Stimulated activated CD4-positive, alpha-beta T cell treated with anti-CD3 and anti-CD28 coated beads, Interleukin-15, amount 100 ng/mL, for 24 hours (primary cell): ENCODE measurements at regions not wholly inside any gene's neighbourhood (a gene's known extent, or its start where the extent isn't known, plus 50 kb on each side); places are given as distances from the start of the nearest gene placed in this dataset.

Source experiments
- DNase-seq: peaks from one replicate; pipeline ENCODE4 v3.0.0-alpha.2; 2020

DNA sequence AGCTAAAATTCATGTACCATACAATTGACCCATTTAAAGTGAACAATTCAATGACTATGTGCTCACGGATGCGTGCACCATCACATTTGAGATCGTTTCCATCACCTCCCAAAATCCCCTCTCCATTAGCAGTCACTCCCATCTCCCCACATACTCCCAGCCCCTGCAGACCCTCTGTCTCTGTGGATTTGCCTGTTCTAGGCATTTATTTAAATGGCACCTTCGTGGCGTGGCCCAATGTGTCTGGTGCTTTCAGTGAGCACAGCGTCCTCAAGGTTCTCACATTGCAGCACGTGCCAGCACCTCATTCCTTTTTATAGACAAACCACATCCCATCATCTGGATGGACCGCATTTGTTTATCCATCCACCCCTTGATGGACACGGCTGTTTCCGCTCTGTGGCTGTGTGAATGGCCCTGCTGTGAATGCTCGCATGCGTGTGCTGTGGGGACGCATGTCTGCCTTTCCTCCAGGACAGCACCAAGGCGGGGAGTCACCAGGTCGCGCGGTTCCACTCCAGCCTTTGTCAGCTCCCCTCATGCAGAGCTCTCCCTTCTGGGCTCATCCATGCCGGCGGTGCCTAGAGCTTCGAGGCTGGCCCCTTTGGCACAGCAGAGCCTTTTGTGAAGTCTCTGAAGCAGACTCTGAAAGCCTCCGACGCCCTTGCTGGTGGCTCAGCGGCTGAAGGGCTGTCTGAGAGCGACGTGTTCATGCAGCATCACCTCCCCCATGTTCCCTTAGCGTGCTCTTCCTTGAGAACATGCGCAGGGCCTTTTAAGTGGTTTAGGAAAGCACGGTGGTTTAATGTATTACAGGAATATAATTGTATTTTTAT, 184.4 kb downstream of the KIF26A start:
- no peak for DNase-seq

DNA sequence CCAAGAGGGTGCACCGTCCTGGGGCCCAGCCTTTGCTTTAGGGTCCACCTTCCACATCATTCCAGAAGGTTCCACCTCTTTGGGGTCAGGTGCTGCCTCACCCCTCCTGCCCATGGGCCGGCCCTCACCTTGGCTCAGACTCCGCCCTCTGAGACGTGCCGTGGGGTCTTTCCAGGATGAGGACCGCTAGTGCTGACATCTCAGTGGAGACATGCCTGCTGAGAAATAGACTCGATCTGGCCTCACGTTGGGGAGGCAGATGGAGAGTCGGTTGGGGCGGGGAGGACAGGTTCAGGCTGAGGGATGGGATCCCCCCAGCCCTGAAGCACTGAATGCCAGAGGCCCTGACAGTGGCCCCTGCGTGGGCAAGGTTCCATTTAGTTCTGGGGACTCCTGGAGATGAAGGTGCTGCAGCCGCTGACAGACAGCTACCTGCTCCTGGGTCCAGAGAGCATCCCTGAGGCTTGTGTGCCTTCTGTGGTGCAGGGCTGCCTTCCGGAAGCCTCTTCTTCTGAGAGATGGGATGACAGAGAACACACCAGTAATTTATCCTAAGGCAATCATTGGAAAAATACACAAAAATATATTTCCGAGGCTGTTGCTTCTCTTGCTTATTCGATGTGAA, 185.3 kb downstream of the KIF26A start:
- DNase-seq, result no peak

DNA sequence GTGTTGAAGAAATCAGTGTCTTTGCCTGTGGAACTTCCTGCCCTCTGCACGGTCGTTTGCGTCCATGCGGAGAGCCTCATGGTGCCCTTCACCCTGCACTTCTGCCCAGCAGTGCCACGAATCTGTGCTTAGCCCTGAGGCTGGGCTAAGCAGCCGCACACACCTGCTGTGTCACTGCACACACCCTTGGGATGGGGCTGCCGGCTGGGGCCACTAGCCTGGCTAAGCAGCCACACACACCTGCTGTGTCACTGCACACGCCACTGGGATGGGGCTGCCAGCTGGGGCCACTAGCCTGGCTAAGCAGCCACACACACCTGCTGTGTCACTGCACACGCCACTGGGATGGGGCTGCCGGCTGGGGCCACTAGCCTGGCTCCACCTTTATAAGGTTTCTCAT, 188.5 kb downstream of the KIF26A start:
- no peak for DNase-seq

DNA sequence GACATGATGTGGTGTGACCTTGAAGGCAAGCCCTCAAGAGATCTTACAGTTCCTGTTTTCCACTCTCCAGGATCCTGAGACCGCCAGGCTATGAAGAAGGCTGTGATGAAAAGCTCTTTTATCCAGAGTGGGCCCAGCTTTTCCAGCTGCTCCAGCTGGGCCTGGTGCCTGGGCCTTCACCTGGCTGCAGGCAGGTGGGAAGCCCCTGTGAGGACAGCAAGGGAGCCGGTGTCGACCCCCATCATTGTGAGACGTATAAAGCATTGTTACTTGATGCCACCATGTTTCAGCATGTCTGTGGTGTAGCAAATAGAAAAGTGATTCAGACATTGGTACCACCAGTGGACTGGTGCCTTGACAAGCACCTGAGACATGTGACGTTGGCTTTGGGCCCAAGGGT, 190.2 kb downstream of the KIF26A start:
- DNase-seq, result no peak

DNA sequence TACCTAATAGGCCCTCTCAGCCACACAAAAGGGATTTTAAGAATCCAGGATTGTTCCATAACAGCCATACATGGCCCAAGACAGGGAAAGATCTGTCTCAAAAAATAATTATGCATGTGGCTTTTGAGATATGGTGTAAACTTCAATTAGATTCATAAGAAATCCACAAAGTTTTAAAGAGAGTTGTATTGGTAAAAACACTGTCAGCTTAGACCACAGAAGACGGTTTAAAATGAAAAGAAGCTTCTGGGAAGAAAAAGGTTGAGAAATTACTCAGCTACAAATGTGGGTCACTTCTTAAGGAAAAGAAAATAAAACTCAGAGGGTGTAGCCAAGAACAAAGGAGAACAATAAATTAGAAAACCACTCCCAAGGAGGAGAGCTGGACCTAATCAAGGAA, 191.4 kb downstream of the KIF26A start:
- no peak for DNase-seq

DNA sequence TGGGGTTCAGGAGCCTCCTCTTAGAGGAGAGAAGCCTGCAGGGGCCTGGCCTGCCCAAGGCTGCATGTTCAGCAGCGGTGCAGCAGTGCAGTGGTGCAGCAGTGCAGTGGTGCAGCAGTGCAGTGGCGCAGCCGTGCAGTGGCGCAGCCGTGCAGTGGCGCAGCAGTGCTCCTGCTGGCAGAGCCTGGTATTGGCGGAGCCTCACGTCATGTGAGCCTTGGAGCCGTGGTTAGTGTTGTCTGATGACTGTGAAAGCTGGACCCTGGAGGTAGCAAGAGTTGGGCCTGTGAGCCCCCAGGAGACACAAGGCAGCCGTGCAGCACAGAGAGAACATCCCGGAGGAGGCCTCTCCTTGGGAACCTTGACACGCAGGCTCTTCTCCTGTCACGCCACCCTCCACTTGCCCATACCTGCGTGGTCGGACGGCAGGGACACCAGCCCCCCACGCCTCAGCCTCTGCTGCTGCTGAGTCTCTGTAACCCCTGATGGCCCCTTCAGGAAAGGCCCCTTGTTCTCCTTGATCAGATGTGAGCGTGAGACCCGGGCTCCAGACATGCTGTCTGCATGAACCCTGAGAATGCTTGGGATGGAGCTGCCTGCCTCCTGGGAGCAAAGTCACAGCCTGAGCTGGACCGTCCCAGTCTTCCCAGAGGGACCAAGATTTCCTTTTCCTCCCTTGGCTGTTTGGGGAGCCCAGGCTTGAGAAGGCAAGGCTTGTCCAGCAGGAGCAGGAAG, 193.7 kb downstream of the KIF26A start:
- DNase-seq, result no peak

DNA sequence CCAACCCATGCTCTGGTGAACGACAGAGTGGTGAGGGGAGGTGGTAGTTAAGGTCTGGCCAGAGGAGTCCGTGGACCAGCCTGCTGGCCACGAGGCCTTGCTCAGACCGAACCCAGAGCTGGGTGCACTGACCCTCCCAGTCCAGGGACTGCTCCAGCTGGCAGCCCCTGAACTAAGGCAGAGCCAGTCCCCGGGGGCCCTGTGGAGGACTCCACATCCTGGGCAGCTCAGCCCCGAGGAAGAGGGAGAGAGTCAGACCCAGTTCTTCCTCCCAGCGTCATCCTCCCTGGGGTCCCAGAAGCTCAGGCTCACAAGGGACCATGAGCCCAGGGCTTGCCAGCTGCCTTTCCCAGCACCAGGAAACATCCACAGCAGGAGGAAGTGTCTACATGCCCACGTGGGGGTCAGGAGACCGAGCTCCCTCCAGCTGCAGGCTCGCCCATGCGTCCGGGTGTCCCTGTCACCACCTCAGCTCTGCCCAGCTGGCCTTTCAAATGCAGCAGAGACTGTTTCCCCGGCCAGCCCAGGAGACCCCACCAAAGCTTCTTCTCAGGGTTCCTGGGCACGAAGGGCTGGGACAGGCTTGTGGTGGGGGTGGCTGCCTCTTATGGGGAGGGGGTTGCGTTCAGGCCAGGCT, 194.4 kb downstream of the KIF26A start:
- DNase-seq, result no peak

DNA sequence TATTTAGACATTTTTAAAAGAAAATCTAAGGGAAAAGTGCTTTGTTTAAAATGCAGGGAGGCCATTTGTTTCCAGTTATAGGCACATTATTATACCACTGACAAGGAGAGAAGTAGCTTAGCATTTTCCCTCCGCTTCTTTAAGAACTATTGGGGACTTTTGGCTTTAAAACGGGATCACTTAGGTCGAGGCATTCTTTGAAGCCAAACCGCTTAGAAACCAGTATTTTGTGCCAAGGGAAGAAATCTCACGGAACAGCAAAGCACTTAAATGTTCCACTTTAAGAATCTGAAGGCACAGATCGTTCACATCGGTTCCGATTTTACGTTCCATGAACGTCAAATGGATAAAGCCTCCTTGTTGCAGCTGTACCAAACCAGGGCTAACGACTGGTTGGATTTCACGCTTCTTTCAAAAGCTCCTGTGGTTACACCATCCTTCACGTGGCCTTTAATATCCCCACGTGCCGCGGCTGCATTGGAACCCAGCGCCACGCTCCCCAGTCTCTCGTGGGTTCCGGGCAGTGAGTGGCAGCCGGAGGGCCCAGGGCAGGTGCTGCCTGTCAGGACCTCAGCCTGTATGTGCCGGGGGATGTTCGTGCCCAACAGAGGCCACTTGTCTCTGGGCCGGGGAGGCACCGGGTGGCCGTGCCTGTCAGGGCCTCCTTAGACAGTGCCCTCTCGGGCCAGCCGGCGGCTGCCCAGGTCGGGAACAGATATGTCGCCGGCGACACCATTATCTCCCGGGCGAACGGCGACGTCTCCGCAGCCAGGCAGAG, 195.4 kb downstream of the KIF26A start:
- DNase-seq, result no peak

DNA sequence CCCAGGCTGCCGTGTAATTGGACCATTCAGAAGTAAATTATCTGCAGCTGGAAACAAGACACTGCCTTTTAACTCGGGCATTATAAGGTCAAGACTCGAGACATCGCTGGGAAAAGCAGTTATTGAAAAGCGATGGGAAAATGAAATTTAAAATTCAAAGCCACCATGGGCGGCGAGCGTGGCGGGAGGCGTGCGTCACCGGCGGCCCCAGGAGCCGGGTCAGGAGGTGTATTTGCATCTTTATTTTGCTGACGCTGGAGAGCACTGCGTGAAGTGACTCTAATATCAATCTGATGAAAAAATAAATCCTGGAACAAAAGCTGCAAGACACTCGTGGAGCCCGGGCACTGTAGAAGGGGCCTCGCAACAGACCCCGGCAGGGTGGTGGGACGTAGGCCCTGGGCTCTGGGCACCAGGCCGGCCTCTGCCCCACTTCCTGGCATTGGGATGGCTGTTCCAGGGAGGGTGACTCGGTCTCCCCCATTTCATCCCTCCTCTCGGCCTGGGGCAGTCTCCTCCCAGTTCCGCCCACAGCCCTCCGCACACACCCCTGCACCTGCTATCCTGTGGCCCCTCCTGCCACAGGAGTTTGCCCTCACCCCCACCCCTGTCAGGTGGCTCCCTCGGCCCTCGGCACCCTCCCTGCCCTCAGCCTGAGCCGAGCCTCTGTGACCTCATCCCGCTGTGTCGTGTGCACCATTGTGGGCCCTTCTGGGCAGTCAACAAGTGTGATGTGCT, 196.2 kb downstream of the KIF26A start:
- no peak for DNase-seq

DNA sequence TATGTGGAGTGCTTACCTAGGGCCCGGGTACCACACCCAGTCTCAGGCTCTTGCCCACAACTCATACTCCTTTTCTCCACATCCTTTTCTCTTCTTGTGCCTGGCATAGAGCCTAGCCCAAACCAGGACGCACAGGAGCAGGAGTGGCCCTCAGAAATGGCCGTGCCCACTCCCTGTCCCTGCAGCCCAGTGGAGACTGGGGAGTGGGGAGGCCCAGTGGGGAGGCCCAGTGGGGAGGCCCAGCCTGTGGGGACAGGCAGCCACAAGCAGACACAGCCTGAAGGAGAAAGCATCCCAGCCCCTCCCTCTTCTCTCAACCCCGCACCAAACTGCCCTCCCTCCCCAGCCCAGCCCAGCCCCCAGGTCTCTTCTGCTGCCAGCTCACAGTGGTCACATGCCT, 196.8 kb downstream of the KIF26A start:
- no peak for DNase-seq

DNA sequence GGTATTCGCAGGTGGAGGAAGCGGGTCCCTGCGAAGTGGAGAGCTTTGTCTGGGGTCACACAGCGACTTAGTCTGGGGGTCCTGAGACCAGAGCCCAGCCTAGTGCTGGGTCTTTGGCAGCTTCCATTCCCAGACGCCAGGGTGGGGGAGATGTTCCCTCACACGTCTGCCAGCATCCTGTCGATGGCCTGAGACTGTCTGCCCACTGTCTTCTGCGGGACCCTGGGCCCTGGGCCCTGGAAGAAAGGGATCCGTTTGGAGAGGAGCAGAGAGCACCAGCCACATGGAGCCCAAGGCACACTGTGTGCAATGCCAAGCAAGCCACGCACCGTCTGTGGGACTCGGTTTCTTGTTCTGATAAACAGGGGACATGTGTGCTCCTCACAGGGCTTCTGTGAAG, 197.2 kb downstream of the KIF26A start:
- DNase-seq, result no peak

DNA sequence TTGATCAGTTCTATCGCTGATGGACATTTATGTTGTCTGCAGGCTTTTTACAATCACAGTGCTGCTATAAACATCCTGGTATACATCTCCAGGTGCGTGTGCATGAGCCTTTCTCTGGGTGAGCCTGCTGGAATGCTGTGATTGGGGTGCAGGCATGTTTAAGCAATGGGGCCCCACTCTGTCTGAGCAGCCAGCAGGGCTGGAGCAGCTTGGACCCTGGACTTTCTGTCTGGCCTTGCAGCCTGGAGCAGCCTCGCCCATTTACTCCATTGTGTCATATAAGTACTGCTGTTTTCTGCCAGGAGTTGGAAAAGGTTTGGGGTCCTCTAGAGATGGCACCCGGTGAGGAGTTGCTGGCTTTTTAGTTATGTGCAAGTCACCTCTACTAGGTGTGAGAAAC, 199.0 kb downstream of the KIF26A start:
- DNase-seq, result no peak

DNA sequence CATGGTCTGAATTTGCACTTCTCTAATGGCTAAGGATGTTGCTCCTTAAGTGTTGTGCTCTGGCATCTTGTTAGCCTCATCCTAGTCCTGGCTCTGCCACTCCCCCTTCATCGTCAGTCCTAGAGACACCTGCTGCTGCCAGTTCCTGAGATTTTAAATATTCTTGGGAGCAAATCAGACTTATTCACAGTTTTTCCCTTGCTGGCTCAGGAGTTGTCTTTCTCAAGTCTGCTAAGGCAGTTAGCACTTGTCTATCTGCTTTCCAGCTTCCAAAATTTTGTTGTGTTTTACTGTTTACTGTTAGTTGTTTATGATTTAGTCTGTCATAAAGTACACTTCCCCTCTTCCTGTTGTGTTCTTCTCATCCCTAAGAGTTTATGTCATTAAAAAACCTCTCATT, 201.0 kb downstream of the KIF26A start:
- DNase-seq, result no peak

DNA sequence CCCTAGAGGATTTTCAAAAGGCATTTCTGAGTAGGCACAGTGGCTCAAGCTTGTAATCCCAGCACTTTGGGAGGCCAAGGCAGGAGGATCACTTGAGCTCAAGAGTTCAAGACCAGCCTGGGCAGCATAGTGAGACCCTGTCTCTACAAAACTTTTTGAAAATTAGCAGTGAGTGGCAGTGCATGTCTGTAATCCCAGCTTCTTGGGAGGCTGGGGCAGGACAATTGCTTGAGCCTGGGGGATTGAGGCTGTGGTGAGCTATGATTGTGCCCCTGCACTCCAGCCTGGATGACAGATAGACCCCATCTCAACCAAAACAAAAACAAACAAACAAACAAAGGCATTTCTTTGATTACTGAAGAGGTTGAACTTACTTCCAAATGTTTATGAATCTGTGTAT, 201.4 kb downstream of the KIF26A start:
- DNase-seq, result no peak

DNA sequence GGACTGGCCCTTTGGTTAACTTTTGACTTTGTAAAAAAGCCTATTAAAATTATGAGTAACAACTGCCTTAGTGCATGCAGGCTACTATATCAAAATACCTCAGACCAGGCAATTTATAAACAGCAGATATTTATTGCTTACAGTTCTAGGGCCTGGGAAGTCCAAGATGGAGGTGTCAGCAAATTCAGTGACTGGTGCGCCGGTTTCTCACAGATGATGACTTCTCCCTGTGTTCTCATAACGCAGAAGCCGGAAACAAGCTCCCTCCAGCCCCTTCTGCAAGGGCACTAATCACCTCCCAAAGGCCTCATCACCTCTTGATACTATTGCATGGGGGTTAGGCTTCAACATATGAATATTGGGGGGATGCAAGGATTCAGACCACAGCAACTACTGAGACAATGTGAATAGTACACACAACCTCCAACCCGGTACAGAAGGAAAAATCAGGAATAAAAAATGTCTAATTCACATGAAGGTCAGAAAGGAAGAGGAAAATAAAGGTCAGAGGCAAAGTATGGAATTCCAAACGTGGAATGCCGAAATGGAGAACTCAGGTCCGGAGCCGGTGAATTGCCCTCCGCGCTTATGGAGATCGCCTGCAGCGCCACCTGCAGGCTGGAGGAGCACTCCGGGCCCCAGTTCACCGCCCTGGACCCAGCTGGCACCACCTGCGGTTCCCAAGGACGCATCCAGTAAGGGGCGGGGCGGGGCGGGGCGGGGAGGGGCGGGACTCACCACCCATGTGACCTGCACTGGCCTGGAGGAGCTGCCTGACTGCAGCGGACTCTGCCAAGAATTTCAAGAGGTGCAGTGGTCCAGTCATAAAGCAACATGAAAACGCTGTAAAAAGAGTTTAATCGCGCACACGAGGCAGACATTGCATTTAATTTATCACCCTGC, 203.4 kb downstream of the KIF26A start:
- peak; percentile 56 for DNase-seq

DNA sequence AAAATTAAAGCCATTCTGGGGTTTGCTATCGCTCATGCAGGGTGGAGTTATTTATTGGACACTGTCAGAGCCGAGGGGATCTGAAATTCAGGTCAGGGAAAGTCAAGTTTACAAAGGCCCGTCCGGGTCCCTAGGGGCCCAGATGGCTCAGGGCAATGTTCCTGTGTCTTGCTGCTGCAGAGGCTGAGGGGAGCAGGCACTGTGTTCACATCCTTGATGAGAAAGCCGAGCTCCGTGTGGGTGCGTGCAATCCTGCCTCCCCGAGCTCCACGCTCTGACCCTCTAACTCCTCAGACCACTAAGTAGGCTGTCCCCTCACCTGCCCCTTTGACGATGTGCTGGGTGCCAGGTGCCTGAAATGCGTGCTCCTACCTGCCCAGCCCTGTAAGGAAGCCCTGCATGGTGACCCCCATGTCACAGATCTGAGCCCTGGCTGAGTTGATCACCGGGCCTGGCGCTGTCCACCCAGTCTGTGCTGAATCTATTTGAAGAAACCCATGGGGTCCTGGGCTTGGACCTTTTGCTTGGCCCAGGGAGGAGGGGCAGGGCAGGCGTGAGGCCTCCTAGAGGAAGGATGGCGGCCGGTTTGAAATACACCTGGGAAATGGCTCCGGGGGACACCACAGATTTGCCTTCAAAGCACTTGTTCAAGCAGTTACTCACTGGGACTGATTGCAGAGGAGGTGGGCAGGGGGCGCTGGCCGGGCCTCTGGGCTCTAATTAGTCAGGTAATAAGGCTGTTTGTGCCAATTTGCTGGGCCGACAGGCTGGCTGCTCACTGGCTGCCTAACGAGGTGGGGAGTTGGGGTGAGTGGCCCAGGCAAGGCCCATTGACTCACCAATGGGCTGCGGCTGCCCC, 204.3 kb downstream of the KIF26A start:
- no peak for DNase-seq

DNA sequence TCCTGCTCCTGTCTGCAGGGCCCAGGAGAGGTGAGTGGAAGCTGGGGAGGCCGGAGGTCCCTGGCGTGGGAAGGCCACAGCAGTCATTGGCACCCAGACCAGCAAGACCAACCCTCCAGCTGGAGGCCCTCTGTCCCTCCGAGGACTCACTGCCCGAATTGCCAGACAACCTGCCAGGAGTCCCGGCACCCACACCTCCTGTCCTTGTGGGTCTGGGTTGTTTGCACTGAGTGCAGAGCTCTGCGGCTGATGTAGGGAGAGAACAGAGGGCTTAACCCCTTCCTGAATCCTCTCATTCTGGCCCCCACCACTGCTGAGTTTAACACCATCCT, 204.9 kb downstream of the KIF26A start:
- no peak for DNase-seq

DNA sequence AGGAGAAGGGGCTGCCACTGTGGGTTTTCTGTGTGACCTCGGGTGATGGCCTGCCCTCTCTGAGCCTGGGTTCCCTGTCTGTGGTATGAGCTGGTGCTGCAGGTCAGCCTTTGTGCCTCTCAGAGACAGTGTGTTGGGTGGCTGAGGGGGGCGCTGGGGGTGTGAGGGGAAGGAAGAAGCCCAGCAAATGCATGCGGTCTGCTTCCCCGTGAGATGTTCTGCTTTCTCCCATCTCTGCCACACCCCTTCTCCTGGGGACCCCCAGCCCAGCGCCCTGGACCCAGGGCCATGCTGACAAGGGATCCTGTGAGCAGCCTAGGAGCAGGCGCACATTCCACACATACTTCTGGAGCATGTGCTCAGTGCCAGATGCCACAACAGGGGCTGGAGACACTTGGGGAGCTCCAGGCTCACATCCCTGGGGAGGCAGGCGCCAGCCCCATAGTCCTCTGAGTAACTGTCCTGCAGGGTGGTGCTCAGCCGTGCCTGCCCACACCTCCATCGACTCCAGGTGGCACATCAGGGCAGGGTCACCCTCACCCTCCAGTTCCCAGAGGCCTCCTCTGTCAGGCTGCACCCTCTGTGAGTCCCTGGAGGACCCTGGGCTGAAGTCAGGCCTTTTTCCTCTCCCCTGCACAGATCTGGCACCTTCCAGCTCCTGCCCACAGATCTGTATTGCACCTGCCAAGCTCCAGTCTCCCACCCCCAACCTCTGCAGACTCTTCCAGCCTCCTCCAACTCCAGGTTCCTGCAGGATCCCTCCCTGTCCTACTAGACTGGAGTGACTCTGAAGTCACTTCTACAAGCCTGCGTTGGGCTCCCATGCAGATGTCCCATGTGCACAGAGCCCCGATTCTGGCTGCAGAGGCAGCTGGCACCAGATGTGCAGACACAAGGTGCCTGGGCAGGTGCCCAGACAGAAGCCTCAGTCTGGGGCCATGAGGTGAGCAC, 205.6 kb downstream of the KIF26A start:
- no peak for DNase-seq
